Progenitor cell of endocrine pancreas (in vitro differentiated cells): ENCODE measurements at regions not wholly inside any gene's neighbourhood (a gene's known extent, or its start where the extent isn't known, plus 50 kb on each side); places are given as distances from the start of the nearest gene placed in this dataset.

ENCODE experiments used
- DNase-seq: peaks from one replicate; pipeline ENCODE4 v3.0.0; 2021; ENCODE audit warnings: low spot score; ENCODE audit not compliant: unreplicated experiment
- H3K27ac Mint-ChIP-seq: 2 replicates; pipeline ENCODE4 v1.8.0; 2021; ENCODE audit warnings: mild to moderate bottlenecking, moderate library complexity, mixed read lengths
- H3K27me3 Mint-ChIP-seq: 2 replicates; pipeline ENCODE4 v1.8.0; 2021; ENCODE audit warnings: mixed read lengths
- H3K36me3 Mint-ChIP-seq: 2 replicates; pipeline ENCODE4 v1.8.0; 2022; ENCODE audit warnings: mixed read lengths; ENCODE audit not compliant: insufficient read depth
- H3K4me1 Mint-ChIP-seq: 2 replicates; pipeline ENCODE4 v1.8.0; 2021; ENCODE audit warnings: low read depth, mixed read lengths
- H3K4me3 Mint-ChIP-seq: 2 replicates; pipeline ENCODE4 v1.8.0; 2021; ENCODE audit warnings: low read depth, mild to moderate bottlenecking, moderate library complexity, mixed read lengths
- H3K9me3 Mint-ChIP-seq: 2 replicates; pipeline ENCODE4 v1.8.0; 2021; ENCODE audit warnings: low read depth, mixed read lengths
- CTCF ChIP-seq: fragments of 200-600 bp; sonication (generic); IDR thresholded peaks from one replicate; pipeline ENCODE4 v1.5.0; 2021; ENCODE audit warnings: antibody characterized with exemption, mild to moderate bottlenecking; ENCODE audit not compliant: unreplicated experiment

- no peaks in the 10 kb centered on the region for H3K4me1 Mint-ChIP-seq
These were observed 73.8 kb upstream of the HNRNPA3 start for GRCh38 chr2:177138823-177139222.

GRCh38 chr2:177141866-177142265 is 70.7 kb upstream of the HNRNPA3 start:
- Mint-ChIP-seq H3K4me3 (no peak overlapping the region), H3K27ac (no peak overlapping the region), H3K27me3 (peaks cover 16% of the 10 kb centered on the region), H3K9me3 (no peaks in the 10 kb centered on the region), H3K36me3 (no peaks in the 10 kb centered on the region), H3K4me1 (no peaks in the 10 kb centered on the region)
- no peak for DNase-seq
- no peak for TF ChIP-seq CTCF

More at GRCh38 chr2:177138823-177139222, 73.8 kb upstream of the HNRNPA3 start:
- H3K4me3 Mint-ChIP-seq = no peak overlapping the region
- H3K27ac Mint-ChIP-seq = no peak overlapping the region
- TF ChIP-seq CTCF = no peak
- no peak for DNase-seq
- H3K36me3 Mint-ChIP-seq = no peaks in the 10 kb centered on the region
- no peaks in the 10 kb centered on the region for H3K9me3 Mint-ChIP-seq
- H3K27me3 Mint-ChIP-seq = peaks cover 10% of the 10 kb centered on the region

GRCh38 chr2:177143444-177143843 is 69.2 kb upstream of the HNRNPA3 start:
- no peak for DNase-seq
- H3K27me3 Mint-ChIP-seq = peaks cover 23% of the 10 kb centered on the region
- no peak for TF ChIP-seq CTCF

GRCh38 chr2:177147093-177147694 is 65.4 kb upstream of the HNRNPA3 start:
- H3K9me3 Mint-ChIP-seq = no peaks in the 10 kb centered on the region
- no peak overlapping the region for H3K4me3 Mint-ChIP-seq
- peaks cover 5% of the 10 kb centered on the region for H3K4me1 Mint-ChIP-seq
- TF ChIP-seq CTCF = peak; percentile 70
- DNase-seq = no peak
- no peaks in the 10 kb centered on the region for H3K36me3 Mint-ChIP-seq
- H3K27ac Mint-ChIP-seq = no peak overlapping the region
- peaks cover 49% of the 10 kb centered on the region for H3K27me3 Mint-ChIP-seq

More at GRCh38 chr2:177143444-177143843, 69.2 kb upstream of the HNRNPA3 start:
- Mint-ChIP-seq H3K4me1 (peaks cover 2% of the 10 kb centered on the region), H3K4me3 (no peak overlapping the region), H3K27ac (no peak overlapping the region), H3K36me3 (no peaks in the 10 kb centered on the region), H3K9me3 (no peaks in the 10 kb centered on the region)

- Mint-ChIP-seq H3K4me1 (peaks cover 5% of the 10 kb centered on the region), H3K9me3 (no peaks in the 10 kb centered on the region), H3K27me3 (peaks cover 53% of the 10 kb centered on the region), H3K36me3 (no peaks in the 10 kb centered on the region), H3K27ac (no peak overlapping the region), H3K4me3 (no peak overlapping the region)
- TF ChIP-seq CTCF = no peak
- DNase-seq = no peak
These were observed 64.7 kb upstream of the HNRNPA3 start for GRCh38 chr2:177147834-177148445.
